Endothelial cell of umbilical vein (primary cell): ENCODE measurements at regions not wholly inside any gene's neighbourhood (a gene's known extent, or its start where the extent isn't known, plus 50 kb on each side); places are given as distances from the start of the nearest gene placed in this dataset.

Experiments
- BruUV-seq: library from RNA; stranded (reverse); fragments of 400-500 nt; replicated peaks from 2 replicates; lab custom pipeline; 2021; lab: Mats Ljungman, UMichigan
- CTCF ChIA-PET: fragments of 300-600, 350-600 bp; sonication (Branson Sonifier 250); formaldehyde crosslinking; loops from one replicate; lab custom pipeline; 2021; ENCODE audit warnings: antibody characterized with exemption, inconsistent platforms; lab: Charles Lee
- POLR2A ChIA-PET: fragments of 300-600, 350-600 bp; sonication (Branson Sonifier 250); formaldehyde crosslinking; loops from one replicate; lab custom pipeline; 2021; ENCODE audit warnings: antibody characterized with exemption, inconsistent platforms; lab: Charles Lee
- DNase-seq: peaks from one replicate; pipeline ENCODE4 v3.0.0-alpha.2; 2011; ENCODE audit warnings: low read depth, low spot score
- FAIRE-seq: peaks from 2 replicates; lab custom pipeline; 2011; peaks lifted over from hg19 to GRCh38; lab: Jason Lieb, UNC
- H2AFZ ChIP-seq: 2 replicates; pipeline ENCODE4 v1.6.0; 2012; ENCODE audit warnings: low read depth, low read length, control low read depth, inconsistent platforms
- H3K27ac ChIP-seq: 2 replicates; pipeline ENCODE4 v1.5.1; 2011; ENCODE audit warnings: low read depth, mild to moderate bottlenecking, control low read depth, low read length, moderate library complexity; ENCODE audit not compliant: insufficient read depth
- H3K27me3 ChIP-seq, 2 experiments: 2 replicates each; pipeline versions ENCODE4 v1.6.0 to v1.6.1; 2011; ENCODE audit warnings: low read length in 2 of 2, mixed read lengths in 1 of 2; ENCODE audit not compliant: control insufficient read depth in 2 of 2, insufficient read depth in 2 of 2
- H3K36me3 ChIP-seq, 2 experiments: 2 replicates in 1 of 2; 3 replicates in 1 of 2; pipeline ENCODE4 v1.5.1; 2011; ENCODE audit warnings: low read length in 2 of 2, mild to moderate bottlenecking in 1 of 2, moderate library complexity in 1 of 2; ENCODE audit not compliant: control insufficient read depth in 2 of 2, insufficient read depth in 2 of 2; ENCODE audit errors: extremely low read depth in 1 of 2
- H3K4me1 ChIP-seq: 3 replicates; pipeline ENCODE4 v1.5.1; 2011; ENCODE audit warnings: mild to moderate bottlenecking, low read length; ENCODE audit not compliant: control insufficient read depth, insufficient read depth; ENCODE audit errors: extremely low read depth
- H3K4me2 ChIP-seq: 2 replicates; pipeline ENCODE4 v1.6.1; 2011; ENCODE audit warnings: low read length, control low read depth, mixed read lengths; ENCODE audit not compliant: insufficient read depth
- H3K4me3 ChIP-seq, 3 experiments: fragments of 200-600 bp in 1 of 3; sonication (generic), shearing (Covaris generic) in 1 of 3; replicated peaks in 1 of 3; 2 replicates each; pipeline ENCODE4 v1.5.1; 2011 to 2016; ENCODE audit warnings: control low read depth in 3 of 3, low read length in 3 of 3, mild to moderate bottlenecking in 2 of 3, inconsistent platforms in 1 of 3, low read depth in 1 of 3, moderate library complexity in 1 of 3; ENCODE audit not compliant: insufficient read depth in 1 of 3
- H3K79me2 ChIP-seq: 2 replicates; pipeline ENCODE4 v1.6.0; 2012; ENCODE audit warnings: low read length, inconsistent platforms; ENCODE audit not compliant: control insufficient read depth, insufficient read depth
- H3K9ac ChIP-seq: replicated peaks from 2 replicates; pipeline ENCODE3; 2011; ENCODE audit warnings: low read length, control low read depth; ENCODE audit not compliant: insufficient read depth; ENCODE audit errors: extremely low read depth
- H3K9me1 ChIP-seq: replicated peaks from 3 replicates; pipeline ENCODE4 v1.6.0; 2011; ENCODE audit warnings: mild to moderate bottlenecking, low read length; ENCODE audit not compliant: control insufficient read depth, insufficient read depth; ENCODE audit errors: extremely low read depth
- H3K9me3 ChIP-seq: replicated peaks from 2 replicates; pipeline ENCODE4 v1.5.1; 2012; ENCODE audit warnings: low read length, inconsistent platforms; ENCODE audit not compliant: control insufficient read depth, insufficient read depth
- H4K20me1 ChIP-seq: replicated peaks from 2 replicates; pipeline ENCODE3; 2011; ENCODE audit warnings: mild to moderate bottlenecking, low read length; ENCODE audit not compliant: control insufficient read depth, insufficient read depth; ENCODE audit errors: extremely low read depth
- EZH2 ChIP-seq: IDR thresholded peaks from 2 replicates; pipeline ENCODE4 v1.6.1; 2012; ENCODE audit warnings: borderline replicate concordance, low read depth, mild to moderate bottlenecking, moderate library complexity, low read length, inconsistent platforms; ENCODE audit not compliant: severe bottlenecking
- FOS ChIP-seq: IDR thresholded peaks from 2 replicates; pipeline ENCODE4 v1.6.1; 2011; ENCODE audit warnings: mild to moderate bottlenecking, low read length, moderate library complexity, borderline replicate concordance; ENCODE audit not compliant: insufficient read depth
- GATA2 ChIP-seq: IDR thresholded peaks from 2 replicates; pipeline ENCODE4 v1.7.0; 2011; ENCODE audit warnings: low read depth, mild to moderate bottlenecking, moderate library complexity, mixed read lengths, low read length; ENCODE audit not compliant: insufficient read length, insufficient read depth
- JUN ChIP-seq: IDR thresholded peaks from 2 replicates; pipeline ENCODE4 v1.6.1; 2011; ENCODE audit warnings: borderline replicate concordance, low read depth; ENCODE audit not compliant: insufficient read length, insufficient read depth
- POLR2A ChIP-seq: IDR thresholded peaks from 2 replicates; pipeline ENCODE4 v1.6.1; 2012; ENCODE audit warnings: low read depth, mild to moderate bottlenecking, control low read depth, low read length
- POLR2AphosphoS5 ChIP-seq: IDR thresholded peaks from 2 replicates; pipeline ENCODE4 v1.6.1; 2012; ENCODE audit warnings: low read depth, mild to moderate bottlenecking, control low read depth, low read length, moderate library complexity; ENCODE audit not compliant: insufficient read depth
- dilution Hi-C: fragments of 300-500 bp; cut with MboI; formaldehyde crosslinking; loops from one replicate; pipeline ENCODE4 v1.15.0; 2019; ENCODE audit warnings: low sequenced_read_pairs; ENCODE audit not compliant: extremely low pct_ligation_motif_present
- intact Hi-C: fragments of 100-400 bp; cut with micrococcal nuclease; formaldehyde crosslinking; loops from one replicate; pipeline ENCODE4 v1.10.0; 2022
- TF ChIP-seq, protein P1 (sequence below), 2 donors: IDR thresholded peaks; 1 replicate in 1 of 2; 2 replicates in 1 of 2; pipeline ENCODE4 v1.5.1; 2011; ENCODE audit warnings: low read length in 2 of 2, mild to moderate bottlenecking in 2 of 2, moderate library complexity in 2 of 2, control low read depth in 1 of 2, inconsistent platforms in 1 of 2, low read depth in 1 of 2; ENCODE audit not compliant: insufficient read depth in 1 of 2; ENCODE audit errors: extremely low read depth in 1 of 2
- TF ChIP-seq, protein P2 (sequence below): IDR thresholded peaks from 2 replicates; pipeline ENCODE4 v1.6.1; 2011; ENCODE audit not compliant: insufficient read depth, insufficient read length

DNA sequence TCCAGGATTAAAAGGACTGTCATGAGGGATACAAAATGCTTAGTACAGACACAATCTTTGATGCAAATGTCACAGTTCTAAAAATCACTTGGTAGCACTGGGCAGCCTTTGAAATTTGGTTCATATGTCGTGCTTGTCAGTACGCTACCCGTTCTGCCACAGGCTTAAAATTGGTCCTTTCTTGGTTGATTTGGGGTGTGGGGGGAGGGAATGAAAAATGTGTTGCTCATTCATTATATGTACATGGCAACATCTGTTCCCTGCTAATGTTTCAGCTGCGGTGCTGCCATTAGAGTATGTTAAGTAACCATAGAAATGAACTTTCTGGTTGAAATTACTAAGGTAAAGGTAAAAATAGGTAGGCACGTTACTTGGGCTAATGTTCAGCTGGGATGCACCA, 155.4 kb upstream of the ARHGAP5 start:
- BruUV-seq: no TSS peak
- Histone ChIP-seq H2AFZ (no peak overlapping the region), H4K20me1 (no peaks in the 10 kb centered on the region), H3K4me3 (no peak overlapping the region), H3K27ac (no peak overlapping the region), H3K27me3 (peaks cover 0 to 5% of the 10 kb centered on the region in 2 experiments), H3K9ac (no peak overlapping the region), H3K9me3 (no peaks in the 10 kb centered on the region), H3K9me1 (no peaks in the 10 kb centered on the region), H3K4me2 (no peak overlapping the region), H3K79me2 (no peaks in the 10 kb centered on the region), H3K4me1 (peaks cover 7% of the 10 kb centered on the region), H3K36me3 (no peaks in the 10 kb centered on the region)
- POLR2A ChIA-PET: no interaction called here
- DNase-seq (no peak), FAIRE-seq (no peak)
- dilution Hi-C loops (no loop called here), intact Hi-C loops (loop anchor here (10.0 kb wide), 1 partner anchor 407 kb away; no protein-coding TSS in a partner anchor)
- CTCF ChIA-PET: no interaction called here
- TF ChIP-seq JUN (no peak), POLR2A (no peak), POLR2AphosphoS5 (no peak), EZH2 (no peak), GATA2 (no peak), FOS (no peak)
- TF ChIP-seq, protein P1, sequence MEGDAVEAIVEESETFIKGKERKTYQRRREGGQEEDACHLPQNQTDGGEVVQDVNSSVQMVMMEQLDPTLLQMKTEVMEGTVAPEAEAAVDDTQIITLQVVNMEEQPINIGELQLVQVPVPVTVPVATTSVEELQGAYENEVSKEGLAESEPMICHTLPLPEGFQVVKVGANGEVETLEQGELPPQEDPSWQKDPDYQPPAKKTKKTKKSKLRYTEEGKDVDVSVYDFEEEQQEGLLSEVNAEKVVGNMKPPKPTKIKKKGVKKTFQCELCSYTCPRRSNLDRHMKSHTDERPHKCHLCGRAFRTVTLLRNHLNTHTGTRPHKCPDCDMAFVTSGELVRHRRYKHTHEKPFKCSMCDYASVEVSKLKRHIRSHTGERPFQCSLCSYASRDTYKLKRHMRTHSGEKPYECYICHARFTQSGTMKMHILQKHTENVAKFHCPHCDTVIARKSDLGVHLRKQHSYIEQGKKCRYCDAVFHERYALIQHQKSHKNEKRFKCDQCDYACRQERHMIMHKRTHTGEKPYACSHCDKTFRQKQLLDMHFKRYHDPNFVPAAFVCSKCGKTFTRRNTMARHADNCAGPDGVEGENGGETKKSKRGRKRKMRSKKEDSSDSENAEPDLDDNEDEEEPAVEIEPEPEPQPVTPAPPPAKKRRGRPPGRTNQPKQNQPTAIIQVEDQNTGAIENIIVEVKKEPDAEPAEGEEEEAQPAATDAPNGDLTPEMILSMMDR (IDR thresholded peaks at IDR 0.05; ENCODE audit: extremely low read depth in 1 of 2, insufficient read depth in 1 of 2, low read depth in 1 of 2, low read length in 2 of 2): no peak
- TF ChIP-seq, protein P2, sequence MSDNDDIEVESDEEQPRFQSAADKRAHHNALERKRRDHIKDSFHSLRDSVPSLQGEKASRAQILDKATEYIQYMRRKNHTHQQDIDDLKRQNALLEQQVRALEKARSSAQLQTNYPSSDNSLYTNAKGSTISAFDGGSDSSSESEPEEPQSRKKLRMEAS: no peak
